HEK293 (cell line): ENCODE measurements at regions not wholly inside any gene's neighbourhood (a gene's known extent, or its start where the extent isn't known, plus 50 kb on each side); places are given as distances from the start of the nearest gene placed in this dataset.

ENCODE experiments used
- CTCF ChIP-seq: fragments of 450-650 bp; formaldehyde crosslinking; IDR thresholded peaks from 2 replicates; pipeline ENCODE4 v1.5.1; 2016; ENCODE audit warnings: missing biosample characterization, missing genetic modification characterization
- KLF16 ChIP-seq: fragments of 450-650 bp; formaldehyde crosslinking; IDR thresholded peaks from 2 replicates; pipeline ENCODE4 v1.5.1; 2017; ENCODE audit warnings: missing biosample characterization, missing genetic modification characterization
- MEIS1 ChIP-seq: sonication (generic); formaldehyde crosslinking; IDR thresholded peaks from 2 replicates; pipeline ENCODE4 v1.8.1; 2022; ENCODE audit warnings: missing genetic modification reagents, mild to moderate bottlenecking, borderline replicate concordance
- PRDM4 ChIP-seq: fragments of 450-650 bp; formaldehyde crosslinking; IDR thresholded peaks from 2 replicates; pipeline ENCODE4 v1.5.1; 2017; ENCODE audit warnings: missing biosample characterization, missing genetic modification characterization
- REST ChIP-seq: fragments of 450-650 bp; formaldehyde crosslinking; IDR thresholded peaks from 2 replicates; pipeline ENCODE4 v1.5.1; 2016; ENCODE audit warnings: missing biosample characterization, missing genetic modification characterization
- TCF7L2 ChIP-seq: IDR thresholded peaks from 2 replicates; pipeline ENCODE4 v1.6.1; 2011; ENCODE audit warnings: low read depth, mild to moderate bottlenecking, inconsistent platforms, low read length, moderate library complexity, borderline replicate concordance
- ZFP69B ChIP-seq: fragments of 450-650 bp; formaldehyde crosslinking; IDR thresholded peaks from 2 replicates; pipeline ENCODE4 v1.5.1; 2016; ENCODE audit warnings: missing biosample characterization, missing genetic modification characterization
- ZNF169 ChIP-seq: fragments of 450-650 bp; formaldehyde crosslinking; IDR thresholded peaks from 2 replicates; pipeline ENCODE4 v1.5.1; 2016; ENCODE audit warnings: missing biosample characterization, missing genetic modification characterization
- ZNF513 ChIP-seq: fragments of 450-650 bp; IDR thresholded peaks from 2 replicates; pipeline ENCODE4 v1.5.1; 2018; ENCODE audit warnings: missing biosample characterization, missing genetic modification characterization
- ZNF549 ChIP-seq: fragments of 450-650 bp; IDR thresholded peaks from 2 replicates; pipeline ENCODE4 v1.5.1; 2018; ENCODE audit warnings: missing biosample characterization, missing genetic modification characterization, mild to moderate bottlenecking, inconsistent platforms, moderate library complexity
- ZNF626 ChIP-seq: fragments of 450-650 bp; sonication (Bioruptor Pico); formaldehyde crosslinking; IDR thresholded peaks from 2 replicates; pipeline ENCODE4 v1.5.1; 2018; ENCODE audit warnings: missing biosample characterization, missing genetic modification characterization, inconsistent platforms
- ZNF645 ChIP-seq: fragments of 450-650 bp; formaldehyde crosslinking; IDR thresholded peaks from 2 replicates; pipeline ENCODE4; 2016; ENCODE audit warnings: missing biosample characterization, missing genetic modification characterization
- ZNF843 ChIP-seq: fragments of 450-650 bp; formaldehyde crosslinking; IDR thresholded peaks from 2 replicates; pipeline ENCODE4 v1.5.1; 2016; ENCODE audit warnings: missing biosample characterization, missing genetic modification characterization

GRCh38 chr13:93080166-93080565 is 146.4 kb upstream of the GPC6 start:
- TF ChIP-seq CTCF (tag by site-specific recombination), result no peak
- no peak for TF ChIP-seq ZNF626 (tag by site-specific recombination)
- TF ChIP-seq ZNF843 (tag by site-specific recombination), result no peak
- no peak for TF ChIP-seq KLF16
- no peak for TF ChIP-seq ZFP69B (tag by site-specific recombination)
- no peak for TF ChIP-seq ZNF549 (tag by site-specific recombination)
- no peak for TF ChIP-seq ZNF645 (tag by site-specific recombination)
- no peak for TF ChIP-seq MEIS1 (CRISPR knock-in tag)
- no peak for TF ChIP-seq REST (tag by site-specific recombination)
- TF ChIP-seq TCF7L2, result no peak
- no peak for TF ChIP-seq ZNF513 (tag by site-specific recombination)
- TF ChIP-seq PRDM4, result no peak
- no peak for TF ChIP-seq ZNF169 (tag by site-specific recombination)
